ENCODE measurements at regions not wholly inside any gene's neighbourhood (a gene's known extent, or its start where the extent isn't known, plus 50 kb on each side); places are given as distances from the start of the nearest gene placed in this dataset.
"Not testable (repeated sequence)": the region's sequence is repeated elsewhere in the genome, so short reads cannot be mapped to it uniquely, and the experiment has no call there.

GRCh38 chr10:78651287-78651686, 417.5 kb upstream of the ZMIZ1 start:
- no peak for DNase-seq (ENCODE audit: low spot score)

GRCh38 chr10:78653555-78653954, 415.2 kb upstream of the ZMIZ1 start:
- no peak for DNase-seq (ENCODE audit: low spot score)

GRCh38 chr10:78654047-78654590, 414.6 kb upstream of the ZMIZ1 start:
- DNase-seq (ENCODE audit: low spot score), result no peak

GRCh38 chr10:78655979-78656378, 412.8 kb upstream of the ZMIZ1 start:
- no peak for DNase-seq (ENCODE audit: low spot score)

- DNase-seq (ENCODE audit: low spot score), result peak; percentile 48
Observed at GRCh38 chr10:78656417-78657162, 412.2 kb upstream of the ZMIZ1 start.

- peak; percentile 45 for DNase-seq (ENCODE audit: low spot score)
Observed at GRCh38 chr10:78657163-78657861, 411.5 kb upstream of the ZMIZ1 start.

GRCh38 chr10:78657862-78658165, 411.0 kb upstream of the ZMIZ1 start:
- no peak for DNase-seq (ENCODE audit: low spot score)

GRCh38 chr10:78658645-78659597, 409.8 kb upstream of the ZMIZ1 start:
- DNase-seq (ENCODE audit: low spot score), result no peak

- no peak for DNase-seq (ENCODE audit: low spot score)
Observed at GRCh38 chr10:78659598-78659967, 409.2 kb upstream of the ZMIZ1 start.

- no peak for DNase-seq (ENCODE audit: low spot score)
Observed at GRCh38 chr10:78660446-78661106, 408.2 kb upstream of the ZMIZ1 start.

GRCh38 chr10:78663721-78664120, 405.0 kb upstream of the ZMIZ1 start:
- no peak for DNase-seq (ENCODE audit: low spot score)

GRCh38 chr10:78664929-78665553, 403.7 kb upstream of the ZMIZ1 start:
- DNase-seq (ENCODE audit: low spot score), result no peak

- no peak for DNase-seq (ENCODE audit: low spot score)
Observed at GRCh38 chr10:78672918-78673317, 395.8 kb upstream of the ZMIZ1 start.

- not testable (repeated sequence) for DNase-seq (ENCODE audit: low spot score)
Observed at GRCh38 chr10:78681141-78681540, 387.6 kb upstream of the ZMIZ1 start.

GRCh38 chr10:78681986-78682385, 386.8 kb upstream of the ZMIZ1 start:
- DNase-seq (ENCODE audit: low spot score), result not testable (repeated sequence)

- DNase-seq (ENCODE audit: low spot score), result no peak
Observed at GRCh38 chr10:78684947-78685346, 383.8 kb upstream of the ZMIZ1 start.

GRCh38 chr10:78685466-78686103, 383.2 kb upstream of the ZMIZ1 start:
- no peak for DNase-seq (ENCODE audit: low spot score)

GRCh38 chr10:78686444-78687060, 382.2 kb upstream of the ZMIZ1 start:
- DNase-seq (ENCODE audit: low spot score), result no peak

GRCh38 chr10:78687626-78688025, 381.1 kb upstream of the ZMIZ1 start:
- no peak for DNase-seq (ENCODE audit: low spot score)

GRCh38 chr10:78688230-78688900, 380.4 kb upstream of the ZMIZ1 start:
- no peak for DNase-seq (ENCODE audit: low spot score)

Data from putamen (tissue), 1 donor.